GM23338 (cell line): ENCODE measurements at regions not wholly inside any gene's neighbourhood (a gene's known extent, or its start where the extent isn't known, plus 50 kb on each side); places are given as distances from the start of the nearest gene placed in this dataset.

Source experiments
- ATAC-seq: fragments of 200-7000 bp; cut with Tn5 transposase; 3 replicates; pipeline ENCODE4 v1.9.1; 2020
- DNase-seq: peaks from one replicate; pipeline ENCODE4 v3.0.0-alpha.2; 2015; ENCODE audit warnings: low spot score
- H2AFZ ChIP-seq: fragments of 200-600 bp; sonication (generic); 2 replicates; pipeline ENCODE4 v1.8.0; 2016; ENCODE audit warnings: antibody characterized with exemption, mild to moderate bottlenecking, moderate library complexity
- H3F3A ChIP-seq: fragments of 200-600 bp; sonication (generic); replicated peaks from 2 replicates; pipeline ENCODE4 v1.8.0; 2017; ENCODE audit warnings: antibody characterized with exemption, mixed run types, low read depth
- H3K27ac ChIP-seq: fragments of 200-600 bp; sonication (generic); 2 replicates; pipeline ENCODE4 v1.6.1; 2016; ENCODE audit warnings: low read depth
- H3K27me3 ChIP-seq: fragments of 200-600 bp; sonication (generic); 2 replicates; pipeline ENCODE4 v1.8.0; 2016; ENCODE audit warnings: mild to moderate bottlenecking, mixed run types, moderate library complexity; ENCODE audit not compliant: insufficient read depth
- H3K36me3 ChIP-seq: fragments of 200-600 bp; sonication (generic); 2 replicates; pipeline ENCODE4 v1.8.0; 2016; ENCODE audit warnings: mild to moderate bottlenecking; ENCODE audit not compliant: insufficient read depth
- H3K4me1 ChIP-seq: fragments of 200-600 bp; sonication (generic); 2 replicates; pipeline ENCODE4 v1.8.0; 2016; ENCODE audit warnings: mild to moderate bottlenecking, moderate library complexity; ENCODE audit not compliant: insufficient read depth
- H3K4me2 ChIP-seq: fragments of 200-600 bp; sonication (generic); 2 replicates; pipeline ENCODE4 v1.7.1; 2017; ENCODE audit warnings: mixed run types
- H3K4me3 ChIP-seq: fragments of 200-600 bp; sonication (generic); 2 replicates; pipeline ENCODE4 v1.6.1; 2016; ENCODE audit warnings: mixed run types
- H3K79me2 ChIP-seq: fragments of 200-600 bp; sonication (generic); replicated peaks from 2 replicates; pipeline ENCODE4 v1.8.0; 2017; ENCODE audit warnings: mild to moderate bottlenecking; ENCODE audit not compliant: insufficient read depth
- H3K9me2 ChIP-seq: fragments of 200-600 bp; sonication (generic); 2 replicates; pipeline ENCODE4 v1.8.0; 2017; ENCODE audit not compliant: insufficient read depth
- H4K20me1 ChIP-seq: fragments of 200-600 bp; sonication (generic); replicated peaks from 2 replicates; pipeline ENCODE4 v1.8.0; 2017; ENCODE audit warnings: mild to moderate bottlenecking; ENCODE audit not compliant: insufficient read depth
- H3K27ac Mint-ChIP-seq: 2 replicates; pipeline ENCODE4 v1.8.0; 2020; ENCODE audit warnings: inconsistent platforms, mild to moderate bottlenecking, moderate library complexity, mixed read lengths
- H3K27me3 Mint-ChIP-seq: 3 replicates; pipeline ENCODE4 v1.8.0; 2022; ENCODE audit warnings: low read depth, mild to moderate bottlenecking, moderate library complexity, mixed read lengths, inconsistent platforms; ENCODE audit not compliant: insufficient read depth, poor library complexity
- H3K36me3 Mint-ChIP-seq: 3 replicates; pipeline ENCODE4 v1.8.0; 2021; ENCODE audit warnings: low read depth, mild to moderate bottlenecking, inconsistent platforms, moderate library complexity, mixed read lengths
- H3K4me1 Mint-ChIP-seq: 3 replicates; pipeline ENCODE4 v1.8.0; 2020; ENCODE audit warnings: mild to moderate bottlenecking, inconsistent platforms, mixed read lengths
- H3K4me3 Mint-ChIP-seq: 3 replicates; pipeline ENCODE4 v1.8.0; 2021; ENCODE audit warnings: moderate library complexity, mild to moderate bottlenecking, inconsistent platforms, mixed read lengths
- H3K9me3 Mint-ChIP-seq: 3 replicates; pipeline ENCODE4 v1.8.0; 2020; ENCODE audit warnings: moderate library complexity, mild to moderate bottlenecking, inconsistent platforms, mixed read lengths
- CREB1 ChIP-seq: fragments of 250-450 bp; sonication (Bioruptor Pico); IDR thresholded peaks from 2 replicates; pipeline ENCODE4 v1.5.0; 2020; ENCODE audit warnings: low read depth, mild to moderate bottlenecking, moderate library complexity
- EZH2 ChIP-seq: fragments of 200-600 bp; sonication (generic); IDR thresholded peaks from one replicate; pipeline ENCODE4 v1.8.0; 2017; ENCODE audit warnings: antibody characterized with exemption, mild to moderate bottlenecking, low read depth; ENCODE audit not compliant: unreplicated experiment
- EZH2phosphoT487 ChIP-seq: fragments of 200-600 bp; sonication (generic); IDR thresholded peaks from one replicate; pipeline ENCODE4 v1.8.1; 2018; ENCODE audit warnings: antibody characterized with exemption; ENCODE audit not compliant: unreplicated experiment
- JUNB ChIP-seq: IDR thresholded peaks from one replicate; pipeline ENCODE4 v1.6.1; 2016; ENCODE audit warnings: antibody characterized with exemption; ENCODE audit not compliant: unreplicated experiment
- NANOG ChIP-seq: IDR thresholded peaks from 2 replicates; pipeline ENCODE4 v1.6.1; 2016; ENCODE audit warnings: antibody characterized with exemption, borderline replicate concordance
- POLR2AphosphoS5 ChIP-seq: IDR thresholded peaks from 2 replicates; pipeline ENCODE4 v1.6.1; 2016; ENCODE audit warnings: antibody characterized with exemption, low read depth
- REST ChIP-seq: IDR thresholded peaks from one replicate; pipeline ENCODE4 v1.6.1; 2018; ENCODE audit warnings: antibody characterized with exemption; ENCODE audit not compliant: unreplicated experiment
- STAT1 ChIP-seq: IDR thresholded peaks from one replicate; pipeline ENCODE4 v1.6.1; 2016; ENCODE audit warnings: antibody characterized with exemption; ENCODE audit not compliant: unreplicated experiment
- ZNF114 ChIP-seq: fragments of 250-450 bp; sonication (Bioruptor Pico); IDR thresholded peaks from 2 replicates; pipeline ENCODE4 v1.5.0; 2020; ENCODE audit warnings: mild to moderate bottlenecking, moderate library complexity
- ZNF331 ChIP-seq: fragments of 250-450 bp; sonication (Bioruptor Pico); IDR thresholded peaks from 2 replicates; pipeline ENCODE4 v1.5.0; 2020; ENCODE audit warnings: low read depth, mild to moderate bottlenecking, moderate library complexity
- ZNF462 ChIP-seq: fragments of 250-450 bp; sonication (Bioruptor Pico); IDR thresholded peaks from 2 replicates; pipeline ENCODE4 v1.5.0; 2020; ENCODE audit warnings: mild to moderate bottlenecking, moderate library complexity
- TF ChIP-seq, protein P1 (sequence below), 2 experiments: fragments of 200-600 bp in 1 of 2; sonication (generic) in 1 of 2; conservative IDR thresholded peaks; 2 replicates each; pipeline versions ENCODE4 v1.5.1 to v1.6.1; 2016 to 2017; ENCODE audit warnings: antibody characterized with exemption in 2 of 2, low read depth in 2 of 2, mild to moderate bottlenecking in 2 of 2, moderate library complexity in 1 of 2
- TF ChIP-seq, protein P2 (sequence below): IDR thresholded peaks from 2 replicates; pipeline ENCODE4 v1.6.1; 2016; ENCODE audit warnings: antibody characterized with exemption

DNA sequence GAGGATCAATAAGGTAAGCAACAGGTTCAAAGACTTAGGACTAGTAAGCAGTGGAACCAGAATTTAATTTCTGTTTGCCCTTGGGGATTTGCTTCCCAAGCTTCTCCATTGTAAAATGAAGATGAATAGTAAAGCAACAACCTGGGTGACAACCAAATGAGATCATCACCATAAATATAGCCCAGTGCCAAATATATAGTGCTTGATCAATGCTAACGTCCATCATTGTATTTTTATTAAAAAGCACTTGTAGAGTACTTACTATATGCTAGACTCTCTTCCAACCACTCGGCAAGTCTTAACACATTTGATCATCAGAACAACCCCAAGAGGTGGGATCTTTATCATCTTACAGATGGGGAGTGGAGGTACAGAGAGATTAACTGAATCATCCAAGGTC is 51.5 kb upstream of the NMNAT3 start:
- Mint-ChIP-seq H3K4me3 (no peak overlapping the region), H3K9me3 (no peaks in the 10 kb centered on the region), H3K27me3 (no peaks in the 10 kb centered on the region), H3K36me3 (no peaks in the 10 kb centered on the region), H3K4me1 (no peaks in the 10 kb centered on the region), H3K27ac (no peak overlapping the region)
- H3K27me3 ChIP-seq = no peaks in the 10 kb centered on the region
- H3K4me1 ChIP-seq = no peaks in the 10 kb centered on the region
- no peaks in the 10 kb centered on the region; the same call in none of the 2 replicates for H3K9me2 ChIP-seq
- TF ChIP-seq CREB1 (no peak), ZNF331 (CRISPR knock-in tag) (no peak), ZNF462 (CRISPR knock-in tag) (no peak), EZH2 (no peak), ZNF114 (CRISPR knock-in tag) (no peak), NANOG (no peak), POLR2AphosphoS5 (no peak), EZH2phosphoT487 (no peak), STAT1 (no peak), JUNB (no peak), REST (no peak)
- TF ChIP-seq, protein P1, sequence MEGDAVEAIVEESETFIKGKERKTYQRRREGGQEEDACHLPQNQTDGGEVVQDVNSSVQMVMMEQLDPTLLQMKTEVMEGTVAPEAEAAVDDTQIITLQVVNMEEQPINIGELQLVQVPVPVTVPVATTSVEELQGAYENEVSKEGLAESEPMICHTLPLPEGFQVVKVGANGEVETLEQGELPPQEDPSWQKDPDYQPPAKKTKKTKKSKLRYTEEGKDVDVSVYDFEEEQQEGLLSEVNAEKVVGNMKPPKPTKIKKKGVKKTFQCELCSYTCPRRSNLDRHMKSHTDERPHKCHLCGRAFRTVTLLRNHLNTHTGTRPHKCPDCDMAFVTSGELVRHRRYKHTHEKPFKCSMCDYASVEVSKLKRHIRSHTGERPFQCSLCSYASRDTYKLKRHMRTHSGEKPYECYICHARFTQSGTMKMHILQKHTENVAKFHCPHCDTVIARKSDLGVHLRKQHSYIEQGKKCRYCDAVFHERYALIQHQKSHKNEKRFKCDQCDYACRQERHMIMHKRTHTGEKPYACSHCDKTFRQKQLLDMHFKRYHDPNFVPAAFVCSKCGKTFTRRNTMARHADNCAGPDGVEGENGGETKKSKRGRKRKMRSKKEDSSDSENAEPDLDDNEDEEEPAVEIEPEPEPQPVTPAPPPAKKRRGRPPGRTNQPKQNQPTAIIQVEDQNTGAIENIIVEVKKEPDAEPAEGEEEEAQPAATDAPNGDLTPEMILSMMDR (conservative IDR thresholded peaks at IDR 0.05; ENCODE audit: low read depth in 2 of 2) = no peak
- TF ChIP-seq, protein P2, sequence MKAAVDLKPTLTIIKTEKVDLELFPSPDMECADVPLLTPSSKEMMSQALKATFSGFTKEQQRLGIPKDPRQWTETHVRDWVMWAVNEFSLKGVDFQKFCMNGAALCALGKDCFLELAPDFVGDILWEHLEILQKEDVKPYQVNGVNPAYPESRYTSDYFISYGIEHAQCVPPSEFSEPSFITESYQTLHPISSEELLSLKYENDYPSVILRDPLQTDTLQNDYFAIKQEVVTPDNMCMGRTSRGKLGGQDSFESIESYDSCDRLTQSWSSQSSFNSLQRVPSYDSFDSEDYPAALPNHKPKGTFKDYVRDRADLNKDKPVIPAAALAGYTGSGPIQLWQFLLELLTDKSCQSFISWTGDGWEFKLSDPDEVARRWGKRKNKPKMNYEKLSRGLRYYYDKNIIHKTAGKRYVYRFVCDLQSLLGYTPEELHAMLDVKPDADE = no peak
- H3K4me2 ChIP-seq = no peak overlapping the region
- DNase-seq = no peak
- H3K4me3 ChIP-seq = no peak overlapping the region
- no peaks in the 10 kb centered on the region for H3K36me3 ChIP-seq
- H3K27ac ChIP-seq = no peak overlapping the region
- no peak overlapping the region for H2AFZ ChIP-seq
- no peak for ATAC-seq
- H4K20me1 ChIP-seq = no peaks in the 10 kb centered on the region
- no peaks in the 10 kb centered on the region for H3K79me2 ChIP-seq
- H3F3A ChIP-seq = no peaks in the 10 kb centered on the region
